ENCODE measurements at regions not wholly inside any gene's neighbourhood (a gene's known extent, or its start where the extent isn't known, plus 50 kb on each side); places are given as distances from the start of the nearest gene placed in this dataset.

GRCh38 chr5:166165596-166165995, 2125.8 kb upstream of the WWC1 start:
- TF ChIP-seq CREB1 (IDR thresholded peaks at IDR 0.05) (no peak), CREB1 (CRISPR knock-in tag; IDR thresholded peaks at IDR 0.05) (no peak), ZNF317 (CRISPR knock-in tag; IDR thresholded peaks at IDR 0.05) (no peak), BRCA1 (CRISPR knock-in tag; IDR thresholded peaks at IDR 0.05) (no peak), ZNF143 (CRISPR knock-in tag; IDR thresholded peaks at IDR 0.05) (no peak)
- TF ChIP-seq, protein P1, sequence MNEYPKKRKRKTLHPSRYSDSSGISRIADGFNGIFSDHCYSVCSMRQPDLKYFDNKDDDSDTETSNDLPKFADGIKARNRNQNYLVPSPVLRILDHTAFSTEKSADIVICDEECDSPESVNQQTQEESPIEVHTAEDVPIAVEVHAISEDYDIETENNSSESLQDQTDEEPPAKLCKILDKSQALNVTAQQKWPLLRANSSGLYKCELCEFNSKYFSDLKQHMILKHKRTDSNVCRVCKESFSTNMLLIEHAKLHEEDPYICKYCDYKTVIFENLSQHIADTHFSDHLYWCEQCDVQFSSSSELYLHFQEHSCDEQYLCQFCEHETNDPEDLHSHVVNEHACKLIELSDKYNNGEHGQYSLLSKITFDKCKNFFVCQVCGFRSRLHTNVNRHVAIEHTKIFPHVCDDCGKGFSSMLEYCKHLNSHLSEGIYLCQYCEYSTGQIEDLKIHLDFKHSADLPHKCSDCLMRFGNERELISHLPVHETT (CRISPR knock-in tag; conservative IDR thresholded peaks at IDR 0.05), result no peak
- TF ChIP-seq, protein P2, sequence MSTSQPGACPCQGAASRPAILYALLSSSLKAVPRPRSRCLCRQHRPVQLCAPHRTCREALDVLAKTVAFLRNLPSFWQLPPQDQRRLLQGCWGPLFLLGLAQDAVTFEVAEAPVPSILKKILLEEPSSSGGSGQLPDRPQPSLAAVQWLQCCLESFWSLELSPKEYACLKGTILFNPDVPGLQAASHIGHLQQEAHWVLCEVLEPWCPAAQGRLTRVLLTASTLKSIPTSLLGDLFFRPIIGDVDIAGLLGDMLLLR (CRISPR knock-in tag; IDR thresholded peaks at IDR 0.05), result no peak
